ENCODE measurements at regions not wholly inside any gene's neighbourhood (a gene's known extent, or its start where the extent isn't known, plus 50 kb on each side); places are given as distances from the start of the nearest gene placed in this dataset.

- no peak for DNase-seq (ENCODE audit: low read depth)
- H3K4me3 ChIP-seq (ENCODE audit: low read length) = no peak overlapping the region
- no peak for TF ChIP-seq CTCF (conservative IDR thresholded peaks at IDR 0.05; ENCODE audit: low read depth, low read length)
Measured at GRCh38 chr4:155481150-155481549, 104.4 kb upstream of the MAP9 start.

GRCh38 chr4:155479835-155480234, 103.1 kb upstream of the MAP9 start:
- no peak overlapping the region for H3K4me3 ChIP-seq (ENCODE audit: low read length)
- no peak for DNase-seq (ENCODE audit: low read depth)
- TF ChIP-seq CTCF (conservative IDR thresholded peaks at IDR 0.05; ENCODE audit: low read depth, low read length) = no peak

GRCh38 chr4:155478336-155478835, 101.6 kb upstream of the MAP9 start:
- TF ChIP-seq CTCF (conservative IDR thresholded peaks at IDR 0.05; ENCODE audit: low read depth, low read length) = no peak
- H3K4me3 ChIP-seq (ENCODE audit: low read length) = no peak overlapping the region
- DNase-seq (ENCODE audit: low read depth) = no peak

GRCh38 chr4:155474758-155475157, 98.0 kb upstream of the MAP9 start:
- no peak for TF ChIP-seq CTCF (conservative IDR thresholded peaks at IDR 0.05; ENCODE audit: low read depth, low read length)
- no peak for DNase-seq (ENCODE audit: low read depth)
- no peak overlapping the region for H3K4me3 ChIP-seq (ENCODE audit: low read length)

GRCh38 chr4:155473420-155474095, 96.8 kb upstream of the MAP9 start:
- TF ChIP-seq CTCF (conservative IDR thresholded peaks at IDR 0.05; ENCODE audit: low read depth, low read length) = no peak
- no peak for DNase-seq (ENCODE audit: low read depth)
- no peak overlapping the region for H3K4me3 ChIP-seq (ENCODE audit: low read length)

- TF ChIP-seq CTCF (conservative IDR thresholded peaks at IDR 0.05; ENCODE audit: low read depth, low read length) = no peak
- DNase-seq (ENCODE audit: low read depth) = no peak
- H3K4me3 ChIP-seq (ENCODE audit: low read length) = no peak overlapping the region
Measured at GRCh38 chr4:155468282-155468681, 91.5 kb upstream of the MAP9 start.

- DNase-seq (ENCODE audit: low read depth) = no peak
- TF ChIP-seq CTCF (conservative IDR thresholded peaks at IDR 0.05; ENCODE audit: low read depth, low read length) = no peak
- no peak overlapping the region for H3K4me3 ChIP-seq (ENCODE audit: low read length)
Measured at GRCh38 chr4:155450676-155451075, 73.9 kb upstream of the MAP9 start.

Data from retinal pigment epithelial cell (primary cell).